Eye (tissue), 1 donor: ENCODE measurements at regions not wholly inside any gene's neighbourhood (a gene's known extent, or its start where the extent isn't known, plus 50 kb on each side); places are given as distances from the start of the nearest gene placed in this dataset.

Experiments
- DNase-seq: peaks from one replicate; pipeline ENCODE4 v3.0.0-alpha.2; 2015

- DNase-seq: peak; percentile 53
Measured at GRCh38 chr3:8365541-8365940, 136.1 kb upstream of the LMCD1 start.

DNA sequence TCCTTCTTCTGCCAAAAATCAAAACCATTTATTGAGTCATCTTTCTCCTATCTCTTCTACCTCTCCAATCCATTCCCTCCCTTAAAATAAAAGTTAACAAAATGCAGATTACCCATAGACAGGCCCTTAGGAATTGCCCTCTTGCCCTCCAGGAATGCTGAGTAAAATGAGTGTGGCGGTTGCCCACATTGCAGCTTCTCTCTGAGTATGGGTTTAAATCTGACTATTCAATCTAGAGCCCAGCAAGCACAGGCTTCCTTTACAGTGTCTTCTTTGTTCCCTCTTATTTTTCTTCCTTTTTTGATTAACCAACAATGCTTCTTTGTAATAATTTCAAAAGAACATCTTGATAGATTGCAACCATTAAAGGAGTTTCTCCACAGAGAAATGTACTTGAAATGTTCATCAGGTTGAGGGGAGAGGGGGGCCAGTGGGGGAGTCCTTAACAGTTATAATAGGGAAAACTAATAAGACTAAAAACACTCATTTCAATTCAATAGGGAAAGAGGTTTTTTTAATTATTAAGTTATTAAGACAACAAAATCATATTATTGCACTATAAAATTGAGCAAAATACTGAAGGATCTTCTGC is 135.3 kb upstream of the LMCD1 start:
- peak; percentile 30 for DNase-seq

GRCh38 chr3:8368598-8368997 is 133.0 kb upstream of the LMCD1 start:
- no peak for DNase-seq

DNA sequence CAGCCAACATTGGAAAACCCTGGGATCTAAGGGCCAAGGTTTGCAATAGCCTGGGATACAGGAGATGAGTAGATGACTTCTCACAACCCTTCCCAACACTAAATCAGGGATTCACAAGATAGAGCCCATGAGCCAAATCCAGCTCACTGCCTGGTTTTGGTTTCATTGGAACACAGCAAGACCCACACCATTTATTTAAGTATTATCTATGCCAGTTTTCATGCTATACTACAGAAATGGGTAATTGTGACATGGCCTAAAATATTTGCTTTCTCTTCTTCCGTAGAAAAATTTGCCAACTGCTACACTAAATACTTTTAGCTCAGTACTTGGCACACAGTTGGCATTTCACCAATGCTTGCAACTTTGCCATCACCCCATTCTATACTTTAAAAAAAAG is 132.0 kb upstream of the LMCD1 start:
- no peak for DNase-seq

DNA sequence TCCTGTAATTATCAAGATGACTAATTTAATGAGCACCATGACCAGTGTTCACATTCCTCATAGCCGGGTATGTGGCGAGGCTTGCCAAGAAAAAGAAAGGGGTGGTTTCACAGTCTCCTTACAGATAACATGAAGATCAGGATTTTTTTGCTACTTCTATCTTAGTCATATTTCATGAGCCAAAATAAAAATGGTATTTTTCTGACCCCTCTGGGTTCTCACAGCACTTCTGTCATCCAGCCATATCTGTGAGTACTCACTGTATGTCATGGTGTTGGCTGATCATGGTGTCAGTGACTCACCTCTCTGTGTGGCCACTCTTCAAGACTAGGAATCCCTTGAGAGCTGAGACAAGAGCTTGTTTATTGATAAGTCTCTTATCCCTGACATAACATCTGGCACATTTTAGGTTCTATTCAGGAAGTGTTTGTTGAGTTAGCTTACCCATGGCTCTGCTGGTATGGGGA is 130.5 kb upstream of the LMCD1 start:
- no peak for DNase-seq

- DNase-seq: no peak
Measured at GRCh38 chr3:8371960-8372463, 129.6 kb upstream of the LMCD1 start.

DNA sequence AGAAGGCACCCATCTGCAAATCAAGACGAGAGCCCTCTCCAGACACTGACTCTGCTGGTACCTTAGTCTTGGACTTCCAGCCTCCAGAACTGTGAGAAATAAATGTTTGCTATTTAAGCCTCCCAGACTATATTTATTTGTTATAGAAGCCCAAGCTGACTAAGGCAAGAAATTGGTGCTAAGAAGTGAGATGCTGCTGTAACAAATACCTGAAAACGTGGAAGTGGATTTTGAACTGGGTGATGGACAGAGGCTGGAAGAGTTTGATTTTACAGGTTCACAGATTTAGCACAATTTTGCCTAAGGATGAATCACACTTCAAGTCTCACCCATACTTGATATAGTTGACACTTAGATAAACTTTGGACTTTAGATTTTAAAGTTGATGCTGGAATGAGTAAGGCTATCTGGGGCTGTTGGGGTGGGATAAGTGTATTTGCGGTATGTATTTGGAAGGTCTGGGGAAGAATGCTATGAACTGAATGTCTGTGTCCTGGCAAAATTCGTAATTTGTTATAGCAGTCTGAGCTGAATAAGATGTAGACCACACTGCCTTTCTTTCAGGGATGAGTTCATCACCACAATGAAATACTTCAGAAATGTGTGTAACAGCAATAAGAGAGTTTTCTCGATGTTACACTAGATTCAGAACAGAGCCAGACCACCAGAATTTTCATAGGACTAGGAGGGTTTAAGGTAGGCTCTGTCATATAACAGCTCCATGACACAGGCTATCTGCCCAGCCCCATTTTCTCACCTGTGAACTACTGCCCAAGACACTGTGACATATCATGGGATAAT is 120.5 kb upstream of the LMCD1 start:
- no peak for DNase-seq

- DNase-seq: no peak
Measured at GRCh38 chr3:8385848-8386620, 115.6 kb upstream of the LMCD1 start.

- no peak for DNase-seq
Measured at GRCh38 chr3:8387571-8387970, 114.1 kb upstream of the LMCD1 start.

- no peak for DNase-seq
Measured at GRCh38 chr3:8399686-8400085, 101.9 kb upstream of the LMCD1 start.

GRCh38 chr3:8400911-8401310 is 100.7 kb upstream of the LMCD1 start:
- no peak for DNase-seq

- no peak for DNase-seq
Measured at GRCh38 chr3:8403996-8404395, 97.6 kb upstream of the LMCD1 start.

DNA sequence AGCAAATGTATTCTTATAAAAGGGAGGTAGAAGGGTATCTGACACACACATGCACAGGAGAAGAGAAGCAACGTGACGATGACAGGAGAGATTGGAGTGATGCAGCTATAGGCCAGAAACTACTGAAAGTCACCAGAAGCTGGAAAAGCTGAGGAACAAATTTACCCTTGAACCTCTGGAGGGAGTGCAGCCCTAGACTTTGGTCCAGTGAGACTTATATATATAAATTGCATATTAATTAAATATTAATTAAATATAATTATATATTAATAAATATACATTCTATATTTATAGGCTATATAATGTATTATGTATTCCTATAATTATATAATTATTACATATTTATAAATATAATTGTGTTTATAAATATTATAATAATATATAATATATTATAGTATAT is 96.5 kb upstream of the LMCD1 start:
- no peak for DNase-seq

DNA sequence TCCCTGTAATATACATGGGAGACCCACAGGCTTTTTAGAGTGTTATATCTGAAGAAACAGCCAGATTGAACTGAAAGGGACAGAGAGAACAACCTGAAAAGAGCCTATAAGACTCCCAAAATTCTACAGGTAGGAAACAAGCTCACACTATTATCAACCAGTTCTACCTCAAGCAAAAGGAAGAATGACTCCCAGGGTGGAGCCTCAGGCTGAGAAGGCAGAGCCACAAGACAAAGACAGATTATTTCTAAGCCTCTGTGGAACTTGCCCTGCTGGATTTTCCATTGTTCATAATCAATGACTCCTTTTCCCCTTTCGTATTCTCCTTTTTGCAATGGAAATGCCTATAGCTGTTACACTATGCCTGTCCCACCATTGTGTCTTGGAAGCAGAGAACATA is 95.1 kb upstream of the LMCD1 start:
- no peak for DNase-seq

- no peak for DNase-seq
Measured at GRCh38 chr3:8413337-8413926, 88.2 kb upstream of the LMCD1 start.

GRCh38 chr3:8416965-8417364 is 84.7 kb upstream of the LMCD1 start:
- DNase-seq: no peak

GRCh38 chr3:8420612-8421011 is 81.0 kb upstream of the LMCD1 start:
- no peak for DNase-seq

GRCh38 chr3:8421267-8421666 is 80.4 kb upstream of the LMCD1 start:
- DNase-seq: no peak

DNA sequence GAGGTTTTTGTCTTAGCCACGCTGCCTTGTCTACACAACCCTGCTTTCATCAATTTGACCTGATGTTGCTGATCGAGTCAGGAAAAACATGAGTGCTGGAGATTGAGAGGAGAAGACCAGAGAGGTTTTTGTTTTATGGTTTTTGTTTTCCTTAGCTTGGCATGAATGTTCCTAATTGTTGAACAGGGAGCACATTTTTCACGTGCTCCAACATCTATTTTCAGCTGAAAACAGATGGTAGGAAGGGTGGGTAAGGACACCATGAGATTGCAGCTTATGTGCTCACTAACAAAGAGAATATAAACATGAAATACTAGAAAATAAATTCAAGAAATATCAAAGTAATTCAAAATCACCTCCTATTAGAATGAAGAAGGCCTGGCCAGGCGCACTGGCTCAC is 79.9 kb upstream of the LMCD1 start:
- DNase-seq: no peak

DNA sequence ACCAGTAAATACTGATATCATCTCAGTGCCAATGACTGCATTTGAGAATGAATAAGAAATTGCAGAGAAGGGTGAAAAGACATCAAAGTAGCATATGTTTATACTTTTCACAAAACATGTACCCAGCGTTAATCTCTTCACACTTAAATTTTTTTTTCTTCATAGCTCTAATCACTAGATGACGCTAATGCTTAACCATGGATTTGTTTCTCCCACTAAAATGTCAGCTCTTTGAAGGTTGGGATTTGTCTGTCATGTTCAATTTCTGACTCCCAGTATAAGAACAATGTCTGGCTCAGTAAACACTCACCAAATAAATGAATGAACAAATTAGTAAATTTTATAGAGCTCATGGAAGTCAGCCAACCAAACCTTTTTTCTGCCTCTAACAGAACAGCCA is 78.3 kb upstream of the LMCD1 start:
- no peak for DNase-seq

DNA sequence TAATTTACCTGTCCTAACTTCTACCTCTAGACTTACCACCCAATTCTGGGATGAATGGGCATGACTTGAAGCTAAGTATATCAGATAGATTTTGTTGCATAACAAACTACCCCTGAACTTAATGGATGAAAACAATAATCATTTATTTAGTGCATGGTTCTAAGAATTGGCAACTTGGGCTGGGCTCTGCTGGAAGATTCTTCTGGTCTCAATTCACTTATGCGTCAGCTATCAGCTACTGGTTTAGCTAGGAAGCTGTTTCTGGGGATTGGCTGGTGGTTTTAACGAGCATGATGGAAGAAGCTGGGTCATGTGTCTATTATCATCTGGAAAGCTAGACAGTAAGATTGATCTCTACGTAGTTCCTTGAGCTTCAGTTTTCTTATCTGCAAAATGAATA is 77.3 kb upstream of the LMCD1 start:
- no peak for DNase-seq

DNA sequence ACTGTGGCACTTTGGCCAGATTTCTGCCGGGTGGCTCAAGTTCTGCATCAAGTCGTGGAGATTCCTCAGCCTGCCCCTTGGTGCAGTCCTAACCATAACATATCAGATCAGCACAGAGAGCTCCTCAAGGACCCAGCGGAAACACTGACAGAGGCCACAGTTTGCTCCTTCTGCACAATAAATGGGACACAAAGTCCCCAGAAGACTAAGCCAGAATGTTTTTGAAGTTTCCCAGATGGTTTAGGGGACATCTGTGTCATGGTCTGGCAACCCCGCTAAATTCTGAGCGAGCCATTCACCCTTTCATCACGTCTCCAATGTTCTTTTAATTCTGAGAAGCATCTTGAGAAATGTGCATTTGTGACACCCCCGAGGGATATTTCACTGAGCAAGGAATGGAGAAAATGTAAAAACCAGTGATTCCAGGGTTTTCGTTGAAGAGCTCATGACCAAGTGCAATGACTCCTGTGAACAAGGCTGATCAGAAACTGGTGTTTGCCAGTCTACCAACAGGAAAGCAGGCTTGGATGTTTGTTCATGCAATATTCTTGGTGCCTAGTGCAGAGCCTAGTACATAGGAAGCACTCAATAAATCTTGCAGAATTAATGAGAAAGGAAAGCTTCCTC is 64.8 kb upstream of the LMCD1 start:
- no peak for DNase-seq
